Ascending aorta (tissue), 2 donors: ENCODE measurements at regions not wholly inside any gene's neighbourhood (a gene's known extent, or its start where the extent isn't known, plus 50 kb on each side); places are given as distances from the start of the nearest gene placed in this dataset.

ENCODE experiments used
- DNase-seq, 2 donors: peaks; one replicate each; pipeline ENCODE4 v3.0.0-alpha.2; 2019; ENCODE audit warnings: low spot score in 2 of 2
- H3K27ac ChIP-seq, 2 donors: fragments of 200-600 bp; sonication (generic); one replicate each; pipeline ENCODE4 v1.5.1; 2016 to 2017; ENCODE audit warnings: mild to moderate bottlenecking in 1 of 2
- H3K27me3 ChIP-seq: fragments of 200-600 bp; sonication (generic); one replicate; pipeline ENCODE4 v1.5.1; 2017
- H3K36me3 ChIP-seq, 2 donors: fragments of 200-600 bp; sonication (generic); one replicate each; pipeline ENCODE4 v1.5.1; 2016
- H3K4me1 ChIP-seq, 2 donors: fragments of 200-600 bp; sonication (generic); one replicate each; pipeline ENCODE4 v1.5.1; 2016 to 2017; ENCODE audit warnings: mild to moderate bottlenecking in 1 of 2
- H3K4me3 ChIP-seq, 2 donors: fragments of 200-600 bp; sonication (generic); one replicate each; pipeline ENCODE4 v1.5.1; 2016 to 2017; ENCODE audit warnings: mild to moderate bottlenecking in 1 of 2
- H3K9me3 ChIP-seq, 2 donors: fragments of 200-600 bp; sonication (generic); one replicate each; pipeline ENCODE4 v1.5.1; 2016
- intact Hi-C: fragments of 100-400 bp; cut with DNase I; formaldehyde crosslinking; loops from one replicate; pipeline ENCODE4 v1.15.1; 2023
- TF ChIP-seq, protein P1 (sequence below), 3 experiments: fragments of 200-600 bp in 2 of 3; fragments of 450-650 bp in 1 of 3; sonication (generic) in 2 of 3; IDR thresholded peaks; one replicate each; pipeline ENCODE4 v1.5.1; 2016 to 2019; ENCODE audit warnings: antibody characterized with exemption in 3 of 3, mild to moderate bottlenecking in 1 of 3, moderate library complexity in 1 of 3

DNA sequence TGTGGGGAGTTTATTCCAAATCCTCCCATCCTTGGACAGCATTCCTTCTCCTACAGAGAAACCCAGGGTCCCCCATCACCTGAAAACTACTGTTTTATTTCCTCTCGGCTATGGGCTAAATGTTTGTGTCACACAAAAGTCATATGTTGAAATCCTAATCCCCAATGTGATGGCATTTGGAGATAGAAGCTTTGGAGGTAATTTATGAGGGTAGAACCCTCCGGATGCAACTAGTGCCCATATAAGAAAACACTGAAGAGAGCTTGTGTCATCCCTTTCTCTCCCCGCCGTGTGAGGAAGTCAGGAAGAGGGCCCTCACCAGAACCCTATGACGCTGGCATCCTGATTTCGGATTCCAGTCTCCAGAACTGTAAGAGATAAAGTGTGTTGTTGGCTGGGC is 127.8 kb upstream of the NOCT start:
- TF ChIP-seq, protein P1, sequence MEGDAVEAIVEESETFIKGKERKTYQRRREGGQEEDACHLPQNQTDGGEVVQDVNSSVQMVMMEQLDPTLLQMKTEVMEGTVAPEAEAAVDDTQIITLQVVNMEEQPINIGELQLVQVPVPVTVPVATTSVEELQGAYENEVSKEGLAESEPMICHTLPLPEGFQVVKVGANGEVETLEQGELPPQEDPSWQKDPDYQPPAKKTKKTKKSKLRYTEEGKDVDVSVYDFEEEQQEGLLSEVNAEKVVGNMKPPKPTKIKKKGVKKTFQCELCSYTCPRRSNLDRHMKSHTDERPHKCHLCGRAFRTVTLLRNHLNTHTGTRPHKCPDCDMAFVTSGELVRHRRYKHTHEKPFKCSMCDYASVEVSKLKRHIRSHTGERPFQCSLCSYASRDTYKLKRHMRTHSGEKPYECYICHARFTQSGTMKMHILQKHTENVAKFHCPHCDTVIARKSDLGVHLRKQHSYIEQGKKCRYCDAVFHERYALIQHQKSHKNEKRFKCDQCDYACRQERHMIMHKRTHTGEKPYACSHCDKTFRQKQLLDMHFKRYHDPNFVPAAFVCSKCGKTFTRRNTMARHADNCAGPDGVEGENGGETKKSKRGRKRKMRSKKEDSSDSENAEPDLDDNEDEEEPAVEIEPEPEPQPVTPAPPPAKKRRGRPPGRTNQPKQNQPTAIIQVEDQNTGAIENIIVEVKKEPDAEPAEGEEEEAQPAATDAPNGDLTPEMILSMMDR (IDR thresholded peaks at IDR 0.05) = no peak
- no peak overlapping the region for H3K27ac ChIP-seq
- no peak for DNase-seq
- no peaks in the 10 kb centered on the region for H3K4me1 ChIP-seq
- H3K27me3 ChIP-seq = no peaks in the 10 kb centered on the region
- no peaks in the 10 kb centered on the region for H3K36me3 ChIP-seq
- intact Hi-C loops = no loop called here
- H3K9me3 ChIP-seq = no peaks in the 10 kb centered on the region
- no peak overlapping the region for H3K4me3 ChIP-seq

DNA sequence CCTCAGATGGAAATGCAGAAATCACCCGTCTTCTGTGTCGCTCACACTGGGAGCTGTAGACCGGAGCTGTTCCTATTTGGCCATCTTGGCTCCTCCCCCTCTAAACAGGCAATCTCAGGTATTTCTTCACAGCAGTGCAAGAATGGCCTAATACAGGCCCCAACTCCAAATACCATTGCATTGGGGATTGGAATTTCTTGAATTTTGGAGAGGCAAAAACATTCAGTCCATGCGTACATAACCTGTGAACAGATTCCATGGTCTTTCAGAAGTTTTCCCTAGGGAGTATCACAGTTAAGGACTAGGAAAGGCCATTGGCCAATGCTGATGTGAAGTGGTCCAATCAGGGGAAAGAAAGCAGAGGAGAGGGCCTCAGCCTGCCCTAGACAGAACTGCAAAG is 128.2 kb upstream of the NOCT start:
- Histone ChIP-seq H3K27me3 (no peaks in the 10 kb centered on the region), H3K4me3 (no peak overlapping the region), H3K27ac (no peak overlapping the region), H3K9me3 (no peaks in the 10 kb centered on the region), H3K4me1 (no peaks in the 10 kb centered on the region), H3K36me3 (no peaks in the 10 kb centered on the region)
- TF ChIP-seq, protein P1 (IDR thresholded peaks at IDR 0.05) = no peak
- no peak for DNase-seq
- intact Hi-C loops = no loop called here

DNA sequence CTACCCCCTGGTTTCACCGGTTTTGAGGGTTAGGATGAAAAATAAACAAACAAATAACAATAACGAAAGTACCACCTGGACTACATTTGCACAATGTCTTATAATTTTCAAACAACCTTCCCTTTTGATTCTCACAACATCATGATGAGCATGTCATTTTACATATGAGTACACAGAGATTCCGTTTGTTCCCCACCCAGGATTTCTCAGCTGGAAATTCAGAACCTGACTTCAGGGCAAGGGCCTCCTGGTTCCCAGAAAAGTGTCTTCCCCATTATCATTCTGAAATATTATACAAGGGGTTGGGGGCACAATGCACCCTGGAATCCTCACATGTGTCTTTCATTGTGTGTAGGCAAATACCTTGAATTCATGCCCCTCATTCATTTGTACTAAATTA is 135.8 kb upstream of the NOCT start:
- Histone ChIP-seq H3K4me1 (no peaks in the 10 kb centered on the region), H3K27me3 (no peaks in the 10 kb centered on the region), H3K36me3 (no peaks in the 10 kb centered on the region), H3K27ac (no peak overlapping the region), H3K9me3 (no peaks in the 10 kb centered on the region), H3K4me3 (no peak overlapping the region)
- intact Hi-C loops = loop anchor here (10.0 kb wide), 2 partner anchors 695 to 845 kb away; no protein-coding TSS in a partner anchor
- DNase-seq = no peak
- TF ChIP-seq, protein P1 (IDR thresholded peaks at IDR 0.05) = no peak

DNA sequence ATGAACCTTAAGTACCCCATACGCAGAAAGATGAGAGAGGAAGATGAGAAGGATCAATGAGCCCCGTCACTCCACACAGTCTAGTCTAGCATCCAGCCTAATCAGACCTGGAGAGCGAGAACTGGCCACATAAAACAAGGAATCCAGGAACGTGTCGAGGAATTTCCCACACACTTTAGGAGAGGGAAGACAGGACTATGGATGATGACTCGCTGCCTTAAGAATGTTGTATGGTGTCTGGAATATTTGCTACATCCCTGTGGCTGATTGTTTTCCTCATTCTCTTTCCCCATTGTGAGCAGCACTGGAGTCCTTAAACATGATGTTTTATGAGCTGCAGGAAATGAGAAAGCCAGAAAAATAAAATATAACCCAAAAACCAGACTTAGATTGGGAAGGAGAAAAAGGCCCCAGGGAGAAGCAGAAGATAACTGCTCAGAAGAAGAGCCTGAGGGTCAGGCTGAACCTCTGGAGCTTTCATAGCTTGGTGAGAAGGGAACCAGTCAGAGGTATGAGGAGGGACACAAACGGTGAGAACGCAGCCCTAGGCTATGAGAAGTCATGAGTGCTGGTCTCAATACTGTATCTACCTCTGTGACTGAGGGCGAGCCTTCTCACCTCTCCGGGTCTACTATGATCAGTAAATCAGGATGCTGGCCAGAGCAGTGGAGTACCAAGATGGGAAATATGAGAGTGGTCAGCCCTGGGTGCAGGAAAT is 139.5 kb upstream of the NOCT start:
- intact Hi-C loops = loop anchor here (10.0 kb wide), 2 partner anchors 691 to 841 kb away; no protein-coding TSS in a partner anchor
- no peak for DNase-seq
- Histone ChIP-seq H3K27ac (no peak overlapping the region), H3K4me3 (no peak overlapping the region), H3K4me1 (no peaks in the 10 kb centered on the region), H3K9me3 (no peaks in the 10 kb centered on the region), H3K36me3 (no peaks in the 10 kb centered on the region), H3K27me3 (no peaks in the 10 kb centered on the region)
- TF ChIP-seq, protein P1 (IDR thresholded peaks at IDR 0.05) = no peak

DNA sequence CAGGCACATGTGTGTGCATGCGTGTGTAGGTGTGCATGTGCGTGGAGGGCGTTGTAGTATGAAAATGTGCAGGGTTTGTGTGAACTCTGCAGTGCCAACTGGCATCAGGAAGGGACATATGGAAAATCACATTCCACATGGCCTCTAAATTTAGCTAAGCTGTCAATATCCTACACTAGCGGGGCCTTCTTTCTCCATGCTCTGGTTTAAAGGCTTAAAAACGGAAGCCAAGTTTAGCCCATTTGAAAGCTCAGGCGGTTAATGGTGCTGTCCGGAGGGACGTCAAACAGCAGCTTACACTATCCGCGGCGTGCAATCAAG is 144.1 kb upstream of the NOCT start:
- no peak overlapping the region for H3K4me3 ChIP-seq
- no peaks in the 10 kb centered on the region for H3K9me3 ChIP-seq
- H3K36me3 ChIP-seq = no peaks in the 10 kb centered on the region
- TF ChIP-seq, protein P1 (IDR thresholded peaks at IDR 0.05) = no peak
- no peak overlapping the region for H3K27ac ChIP-seq
- no peak for DNase-seq
- intact Hi-C loops = loop anchor here (5.0 to 10.0 kb wide), 3 partner anchors 687 to 837 kb away; no protein-coding TSS in a partner anchor
- no peaks in the 10 kb centered on the region for H3K4me1 ChIP-seq
- no peaks in the 10 kb centered on the region for H3K27me3 ChIP-seq
